IgD-negative memory B cell (primary cell): ENCODE measurements at regions not wholly inside any gene's neighbourhood (a gene's known extent, or its start where the extent isn't known, plus 50 kb on each side); places are given as distances from the start of the nearest gene placed in this dataset.
"Not testable (repeated sequence)": the region's sequence is repeated elsewhere in the genome, so short reads cannot be mapped to it uniquely, and the experiment has no call there.

Experiments
- H3K27ac Mint-ChIP-seq, 3 donors: one replicate each; pipeline ENCODE4 v1.8.0; 2020 to 2022; ENCODE audit warnings: mild to moderate bottlenecking in 3 of 3, mixed read lengths in 3 of 3, moderate library complexity in 1 of 3
- H3K27me3 Mint-ChIP-seq: one replicate; pipeline ENCODE4 v1.8.0; 2021; ENCODE audit warnings: mixed read lengths
- H3K36me3 Mint-ChIP-seq: one replicate; pipeline ENCODE4 v1.8.0; 2020; ENCODE audit warnings: mild to moderate bottlenecking, mixed read lengths
- H3K4me1 Mint-ChIP-seq, 3 donors: one replicate each; pipeline ENCODE4 v1.8.0; 2020 to 2022; ENCODE audit warnings: mixed read lengths in 3 of 3, mild to moderate bottlenecking in 1 of 3
- H3K4me3 Mint-ChIP-seq, 4 donors: one replicate each; pipeline ENCODE4 v1.8.0; 2020 to 2022; ENCODE audit warnings: mild to moderate bottlenecking in 4 of 4, mixed read lengths in 4 of 4, moderate library complexity in 3 of 4
- H3K9me3 Mint-ChIP-seq, 3 donors: one replicate each; pipeline ENCODE4 v1.8.0; 2020 to 2021; ENCODE audit warnings: mixed read lengths in 3 of 3, mild to moderate bottlenecking in 1 of 3

- H3K9me3 Mint-ChIP-seq, result peaks cover 7 to 14% (median 8%) of the 10 kb centered on the region in 3 donors
- H3K36me3 Mint-ChIP-seq, result no peaks in the 10 kb centered on the region
- H3K27me3 Mint-ChIP-seq, result no peaks in the 10 kb centered on the region
- H3K27ac Mint-ChIP-seq, result no peak overlapping the region
- no peaks in the 10 kb centered on the region for H3K4me1 Mint-ChIP-seq
- H3K4me3 Mint-ChIP-seq, result no peak overlapping the region
Observed at GRCh38 chr18:4801151-4801550, 346.0 kb upstream of the DLGAP1 start.

DNA sequence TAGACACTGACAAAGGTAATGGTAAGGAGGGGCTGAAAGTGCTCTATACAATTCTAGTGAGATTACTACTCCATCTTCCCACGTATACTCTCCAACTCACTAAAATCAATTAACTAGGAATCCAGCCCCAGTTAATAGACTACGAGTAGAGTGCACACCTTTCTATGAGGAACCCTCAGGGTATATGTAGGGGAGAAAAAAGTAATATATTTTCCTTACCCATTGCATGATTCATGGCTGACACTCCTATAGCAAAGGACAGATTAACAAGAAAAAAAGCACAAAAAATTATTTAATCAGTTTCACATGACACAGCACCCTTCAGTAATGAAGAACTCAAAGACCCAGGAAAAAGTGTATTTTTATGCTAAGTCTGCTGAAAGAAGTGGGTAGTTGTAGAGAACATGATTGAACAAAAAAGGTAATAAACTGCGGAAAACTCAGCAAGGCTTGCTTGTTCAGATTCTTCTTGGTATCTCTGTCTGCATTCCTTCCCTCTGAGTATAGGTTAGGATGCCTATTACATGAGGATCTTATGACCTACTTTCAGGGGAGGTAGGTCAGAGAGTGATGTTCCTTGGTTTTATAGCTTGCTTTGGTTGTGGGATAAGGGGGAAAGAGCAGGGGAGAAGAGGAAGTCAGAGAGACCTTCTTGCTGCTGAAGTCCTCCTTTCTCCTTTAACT is 342.0 kb upstream of the DLGAP1 start:
- Mint-ChIP-seq H3K36me3 (no peaks in the 10 kb centered on the region), H3K27ac (no peak overlapping the region), H3K27me3 (no peaks in the 10 kb centered on the region), H3K4me3 (no peak overlapping the region), H3K4me1 (no peaks in the 10 kb centered on the region), H3K9me3 (peaks cover 4 to 31% (median 8%) of the 10 kb centered on the region in 3 donors)

DNA sequence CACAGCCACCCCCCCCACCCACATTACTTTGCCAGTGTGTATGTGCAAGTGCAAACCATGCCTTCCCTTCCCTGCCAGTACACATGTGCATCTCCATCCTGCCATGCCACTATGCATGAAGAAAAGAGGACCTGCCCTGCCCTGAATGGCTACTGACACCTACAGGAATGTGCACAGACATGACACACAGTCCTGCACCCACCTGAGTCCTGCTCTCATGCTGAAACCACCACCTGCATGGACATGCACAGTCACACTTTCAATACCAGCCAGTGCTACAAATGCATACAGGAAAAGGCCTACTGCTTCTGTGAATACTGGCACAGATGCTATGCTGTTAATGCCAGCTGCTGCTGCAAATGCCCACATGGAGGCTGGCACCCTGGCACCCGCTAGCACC is 334.4 kb upstream of the DLGAP1 start:
- no peaks in the 10 kb centered on the region for H3K27me3 Mint-ChIP-seq
- H3K4me3 Mint-ChIP-seq, result no peak overlapping the region
- H3K4me1 Mint-ChIP-seq, result no peaks in the 10 kb centered on the region
- no peaks in the 10 kb centered on the region for H3K36me3 Mint-ChIP-seq
- H3K27ac Mint-ChIP-seq, result no peak overlapping the region
- H3K9me3 Mint-ChIP-seq, result peaks cover 4 to 16% (median 6%) of the 10 kb centered on the region in 3 donors

DNA sequence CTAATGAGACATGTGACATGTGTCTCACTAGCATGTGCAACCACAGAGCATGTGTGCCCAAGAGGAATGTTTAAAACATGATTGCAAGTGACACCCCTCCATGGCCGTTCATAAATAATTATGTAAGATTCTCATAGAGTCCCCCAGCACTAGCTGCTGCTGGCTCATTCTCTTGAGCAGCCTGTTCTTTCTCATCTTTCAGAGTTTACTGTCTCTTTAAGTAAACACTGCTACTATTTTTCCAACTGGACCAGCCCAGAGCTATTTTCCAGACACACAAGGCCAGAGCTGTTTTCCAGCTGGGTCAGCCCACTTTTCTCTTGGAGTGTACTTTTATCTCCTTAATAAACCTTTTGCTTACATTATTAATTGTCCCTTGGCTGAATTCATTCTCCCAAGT is 326.8 kb upstream of the DLGAP1 start:
- Mint-ChIP-seq H3K36me3 (no peaks in the 10 kb centered on the region), H3K27ac (no peak overlapping the region), H3K27me3 (no peaks in the 10 kb centered on the region), H3K4me1 (no peaks in the 10 kb centered on the region), H3K4me3 (no peak overlapping the region), H3K9me3 (no peaks in the 10 kb centered on the region)

DNA sequence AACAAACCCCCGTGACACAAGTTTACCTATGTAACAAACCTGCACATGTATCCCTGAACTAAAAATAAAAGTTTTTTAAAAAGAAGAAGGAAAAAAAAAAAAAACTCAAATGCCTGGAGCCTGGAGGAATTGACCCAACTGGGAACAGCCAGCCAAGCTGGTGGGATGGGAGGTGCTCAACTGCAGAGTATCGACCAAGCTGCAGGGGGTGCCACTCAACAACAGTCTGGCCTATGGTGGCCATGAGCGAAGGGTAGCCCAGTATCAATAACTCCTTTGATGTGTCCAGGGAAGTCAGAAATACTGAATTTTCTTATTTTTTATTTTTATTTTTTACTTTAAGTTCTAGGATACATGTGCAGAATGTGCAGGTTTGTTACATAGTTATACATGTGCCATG is 310.3 kb upstream of the DLGAP1 start:
- peaks cover 0 to 4% (median 0%) of the 10 kb centered on the region in 3 donors for H3K9me3 Mint-ChIP-seq
- no peaks in the 10 kb centered on the region for H3K4me1 Mint-ChIP-seq
- H3K4me3 Mint-ChIP-seq, result no peak overlapping the region
- peak overlapping the region in 1 of 3 donors; percentile 55 for H3K27ac Mint-ChIP-seq
- H3K36me3 Mint-ChIP-seq, result no peaks in the 10 kb centered on the region
- no peaks in the 10 kb centered on the region for H3K27me3 Mint-ChIP-seq

GRCh38 chr18:4762330-4762729 is 307.2 kb upstream of the DLGAP1 start:
- H3K4me3 Mint-ChIP-seq, result no peak overlapping the region
- H3K36me3 Mint-ChIP-seq, result no peaks in the 10 kb centered on the region
- peaks cover 0 to 4% (median 2%) of the 10 kb centered on the region in 3 donors for H3K9me3 Mint-ChIP-seq
- H3K27ac Mint-ChIP-seq, result no peak overlapping the region
- no peaks in the 10 kb centered on the region for H3K4me1 Mint-ChIP-seq
- no peaks in the 10 kb centered on the region for H3K27me3 Mint-ChIP-seq

GRCh38 chr18:4758980-4759379 is 303.9 kb upstream of the DLGAP1 start:
- no peak overlapping the region for H3K27ac Mint-ChIP-seq
- no peaks in the 10 kb centered on the region for H3K36me3 Mint-ChIP-seq
- no peaks in the 10 kb centered on the region for H3K27me3 Mint-ChIP-seq
- H3K4me3 Mint-ChIP-seq, result no peak overlapping the region
- no peaks in the 10 kb centered on the region for H3K4me1 Mint-ChIP-seq
- H3K9me3 Mint-ChIP-seq, result peaks cover 1 to 4% (median 2%) of the 10 kb centered on the region in 3 donors

DNA sequence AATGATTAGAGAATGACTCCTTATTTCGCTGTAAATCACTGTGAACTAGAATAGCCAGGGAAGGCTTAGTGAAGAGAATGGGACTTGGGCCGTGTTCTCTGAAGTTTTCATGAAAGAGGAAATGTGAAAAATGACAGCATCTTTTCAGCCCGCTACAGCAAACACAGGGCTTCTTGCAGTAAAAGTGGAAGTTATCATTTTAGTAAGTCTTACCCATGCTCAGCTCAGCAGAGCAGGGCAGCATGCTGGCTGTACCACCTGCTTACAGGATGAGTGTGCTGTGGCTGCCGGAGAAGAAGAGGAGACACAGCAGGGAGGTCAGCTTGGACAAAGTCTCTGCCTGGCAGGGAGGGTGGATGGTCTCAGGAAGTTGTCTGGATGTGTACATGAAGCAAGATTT is 300.7 kb upstream of the DLGAP1 start:
- H3K9me3 Mint-ChIP-seq, result peaks cover 1 to 9% (median 2%) of the 10 kb centered on the region in 3 donors
- H3K27me3 Mint-ChIP-seq, result no peaks in the 10 kb centered on the region
- no peak overlapping the region for H3K27ac Mint-ChIP-seq
- H3K36me3 Mint-ChIP-seq, result no peaks in the 10 kb centered on the region
- H3K4me3 Mint-ChIP-seq, result no peak overlapping the region
- H3K4me1 Mint-ChIP-seq, result peaks cover 0 to 1% (median 0%) of the 10 kb centered on the region in 3 donors

DNA sequence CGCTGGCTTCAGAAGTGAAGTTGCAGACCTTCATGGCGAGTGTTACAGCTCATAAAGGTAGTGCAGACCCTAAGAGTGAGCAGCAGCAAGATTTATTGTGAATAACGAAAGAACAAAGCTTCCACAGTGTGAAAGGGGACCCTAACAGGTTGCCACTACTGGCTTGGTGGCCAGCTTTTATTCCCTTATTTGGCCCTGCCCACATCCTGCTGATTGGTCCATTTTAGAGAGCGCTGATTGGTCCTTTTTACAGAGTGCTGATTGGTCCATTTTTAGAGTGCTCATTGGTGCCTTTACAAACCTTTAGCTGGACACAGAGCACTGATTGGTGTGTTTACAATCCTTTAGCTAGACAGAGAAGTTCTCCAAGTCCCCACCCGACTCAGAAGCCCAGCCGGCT is 298.0 kb upstream of the DLGAP1 start:
- not testable (repeated sequence) for H3K4me3 Mint-ChIP-seq, H3K27me3 Mint-ChIP-seq, H3K4me1 Mint-ChIP-seq, H3K27ac Mint-ChIP-seq, H3K36me3 Mint-ChIP-seq
- H3K9me3 Mint-ChIP-seq, result peaks cover 0 to 13% (median 1%) of the 10 kb centered on the region in 3 donors

DNA sequence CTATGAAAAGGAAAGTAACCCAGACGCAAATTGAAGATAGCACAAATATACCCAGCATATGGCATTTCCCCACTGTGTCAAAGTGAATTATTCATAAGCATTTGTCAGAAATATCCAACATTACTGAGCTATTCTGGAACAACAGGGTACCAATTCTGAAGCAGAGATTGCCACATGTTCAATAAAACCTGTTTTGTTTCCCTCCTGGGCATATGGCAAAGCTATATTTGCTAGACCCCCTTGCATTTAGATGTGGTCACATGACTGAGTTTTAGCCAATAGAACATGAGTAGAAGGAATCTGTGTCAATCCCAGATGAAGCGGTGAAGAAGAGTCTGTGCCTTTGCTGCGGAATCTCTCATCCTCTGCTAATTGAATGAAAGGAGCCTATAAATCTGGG is 296.4 kb upstream of the DLGAP1 start:
- no peak overlapping the region for H3K27ac Mint-ChIP-seq
- peaks cover 0 to 1% (median 0%) of the 10 kb centered on the region in 3 donors for H3K4me1 Mint-ChIP-seq

DNA sequence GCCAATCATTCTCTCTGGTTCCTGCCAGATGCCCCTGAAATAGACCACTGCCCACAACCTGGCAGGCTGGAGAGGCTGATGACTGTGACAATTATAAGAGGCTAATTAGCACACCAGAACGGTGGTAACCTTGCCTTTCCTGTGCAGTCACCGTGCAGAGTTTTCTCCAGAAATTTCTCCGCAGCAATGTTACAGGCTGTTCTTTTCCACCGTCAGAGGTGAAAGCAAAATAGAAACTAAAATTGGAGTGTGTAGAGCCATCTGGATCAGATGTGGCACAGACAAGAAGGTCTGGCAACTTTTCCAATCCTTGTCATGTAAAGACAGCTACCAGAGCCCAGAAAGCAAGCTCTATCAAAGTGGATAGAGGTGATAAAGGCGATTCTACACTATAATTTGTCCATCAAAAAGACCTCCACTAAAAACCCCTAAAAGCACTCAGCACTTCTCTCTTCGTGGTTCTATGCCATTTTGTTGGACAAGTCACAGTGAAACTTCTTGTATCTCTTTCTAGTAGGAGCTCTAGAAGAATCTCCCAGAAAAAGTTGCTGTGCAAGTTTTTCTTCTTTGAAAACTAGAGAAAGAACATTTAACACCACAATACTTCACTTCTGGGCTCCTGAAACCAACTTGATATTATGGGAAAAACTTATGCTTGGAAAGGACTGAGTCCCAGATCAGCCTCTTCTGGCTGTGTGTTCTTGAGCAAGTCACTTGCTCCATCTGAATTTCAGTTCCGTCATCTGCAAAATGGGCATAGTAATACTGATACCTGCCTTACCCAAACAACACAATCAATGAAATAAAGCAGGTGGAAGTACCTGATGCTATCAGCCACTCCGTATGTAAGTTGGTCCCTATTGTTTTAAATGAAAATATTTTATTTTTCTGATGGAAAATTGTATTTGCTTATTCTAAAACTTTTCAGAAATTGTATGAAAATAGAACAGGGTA is 295.6 kb upstream of the DLGAP1 start:
- Mint-ChIP-seq H3K27me3 (no peaks in the 10 kb centered on the region), H3K36me3 (no peaks in the 10 kb centered on the region), H3K4me1 (peaks cover 0 to 1% (median 0%) of the 10 kb centered on the region in 3 donors), H3K9me3 (peaks cover 1 to 17% (median 3%) of the 10 kb centered on the region in 3 donors), H3K27ac (no peak overlapping the region), H3K4me3 (no peak overlapping the region)

More for the DNA sequence above, 296.4 kb upstream of the DLGAP1 start:
- Mint-ChIP-seq H3K9me3 (peaks cover under 1 to 14% (median 1%) of the 10 kb centered on the region in 3 donors), H3K4me3 (no peak overlapping the region), H3K27me3 (no peaks in the 10 kb centered on the region), H3K36me3 (no peaks in the 10 kb centered on the region)

- Mint-ChIP-seq H3K27ac (no peak overlapping the region), H3K9me3 (peaks cover 0 to 19% (median 3%) of the 10 kb centered on the region in 3 donors), H3K27me3 (no peaks in the 10 kb centered on the region), H3K36me3 (peaks cover under 1% of the 10 kb centered on the region), H3K4me1 (peaks cover 0 to 1% (median 0%) of the 10 kb centered on the region in 3 donors), H3K4me3 (no peak overlapping the region)
Observed at GRCh38 chr18:4748975-4749374, 293.9 kb upstream of the DLGAP1 start.

DNA sequence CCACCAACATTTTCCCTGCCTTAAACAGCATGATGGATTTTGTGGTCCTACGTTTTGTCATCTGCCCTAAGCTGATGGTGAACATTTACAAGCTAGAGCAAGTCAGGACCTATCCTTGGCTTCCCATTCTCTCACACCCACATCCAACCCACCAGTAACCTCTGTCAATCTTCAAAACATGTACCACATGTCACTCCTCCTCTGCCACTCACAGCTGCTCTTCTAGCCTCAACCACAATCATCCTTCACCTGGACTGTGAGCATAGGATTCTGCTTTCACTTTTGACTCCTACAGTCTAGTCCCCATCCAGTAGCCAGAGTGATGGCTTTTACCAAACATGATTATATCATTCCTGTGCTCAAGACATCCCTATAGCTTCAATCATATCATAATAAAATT is 279.8 kb upstream of the DLGAP1 start:
- peaks cover 3 to 16% (median 7%) of the 10 kb centered on the region in 3 donors for H3K9me3 Mint-ChIP-seq
- no peak overlapping the region for H3K27ac Mint-ChIP-seq
- no peak overlapping the region for H3K4me3 Mint-ChIP-seq
- H3K4me1 Mint-ChIP-seq, result no peaks in the 10 kb centered on the region
- H3K27me3 Mint-ChIP-seq, result no peaks in the 10 kb centered on the region
- H3K36me3 Mint-ChIP-seq, result peaks cover 2% of the 10 kb centered on the region

GRCh38 chr18:4734021-4734420 is 278.9 kb upstream of the DLGAP1 start:
- peaks cover 2% of the 10 kb centered on the region for H3K36me3 Mint-ChIP-seq
- peaks cover 3 to 16% (median 7%) of the 10 kb centered on the region in 3 donors for H3K9me3 Mint-ChIP-seq

GRCh38 chr18:4721545-4721944 is 266.4 kb upstream of the DLGAP1 start:
- H3K4me1 Mint-ChIP-seq, result no peaks in the 10 kb centered on the region
- H3K4me3 Mint-ChIP-seq, result no peak overlapping the region
- H3K36me3 Mint-ChIP-seq, result no peaks in the 10 kb centered on the region
- H3K27me3 Mint-ChIP-seq, result no peaks in the 10 kb centered on the region
- H3K27ac Mint-ChIP-seq, result no peak overlapping the region
- H3K9me3 Mint-ChIP-seq, result peaks cover 0 to 13% (median 7%) of the 10 kb centered on the region in 3 donors

More at GRCh38 chr18:4734021-4734420, 278.9 kb upstream of the DLGAP1 start:
- Mint-ChIP-seq H3K27ac (no peak overlapping the region), H3K4me3 (no peak overlapping the region), H3K27me3 (no peaks in the 10 kb centered on the region), H3K4me1 (no peaks in the 10 kb centered on the region)
